H9 (cell line): ENCODE measurements at regions not wholly inside any gene's neighbourhood (a gene's known extent, or its start where the extent isn't known, plus 50 kb on each side); places are given as distances from the start of the nearest gene placed in this dataset.

Experiments
- DNase-seq: peaks from one replicate; pipeline ENCODE4 v3.0.0-alpha.2; 2017
- H2AFZ ChIP-seq: one replicate; pipeline ENCODE4 v1.6.1; 2013; ENCODE audit warnings: mild to moderate bottlenecking, low read length, control low read depth, moderate library complexity
- H2AK5ac ChIP-seq: 2 replicates; pipeline ENCODE4 v1.6.1; 2013; ENCODE audit warnings: low read length, control low read depth, mixed read lengths; ENCODE audit not compliant: insufficient read length
- H2BK120ac ChIP-seq: one replicate; pipeline ENCODE4 v1.6.1; 2013; ENCODE audit warnings: low read depth, mild to moderate bottlenecking, low read length, control low read depth, inconsistent platforms; ENCODE audit not compliant: poor library complexity, severe bottlenecking
- H2BK12ac ChIP-seq: 2 replicates; pipeline ENCODE4 v1.6.1; 2013; ENCODE audit warnings: low read length, control low read depth, mixed read lengths, low read depth; ENCODE audit not compliant: insufficient read length
- H2BK15ac ChIP-seq: 2 replicates; pipeline ENCODE4 v1.6.1; 2013; ENCODE audit warnings: low read depth, low read length, control low read depth
- H2BK20ac ChIP-seq: one replicate; pipeline ENCODE4 v1.6.1; 2013; ENCODE audit warnings: low read depth, mild to moderate bottlenecking, low read length, control low read depth, inconsistent platforms; ENCODE audit not compliant: poor library complexity, severe bottlenecking
- H2BK5ac ChIP-seq: 2 replicates; pipeline ENCODE4 v1.6.1; 2013; ENCODE audit warnings: low read length, control low read depth, mixed read lengths; ENCODE audit not compliant: insufficient read length
- H3K14ac ChIP-seq: 2 replicates; pipeline ENCODE4 v1.6.1; 2013; ENCODE audit warnings: low read length, control low read depth; ENCODE audit not compliant: insufficient read depth
- H3K18ac ChIP-seq: 2 replicates; pipeline ENCODE4 v1.6.1; 2013; ENCODE audit warnings: low read depth, mild to moderate bottlenecking, mixed read lengths, low read length, control low read depth; ENCODE audit not compliant: insufficient read length
- H3K23ac ChIP-seq: 2 replicates; pipeline ENCODE4 v1.6.1; 2013; ENCODE audit warnings: low read length, control low read depth, mixed read lengths, low read depth; ENCODE audit not compliant: insufficient read length
- H3K23me2 ChIP-seq: 2 replicates; pipeline ENCODE4 v1.6.1; 2013; ENCODE audit warnings: low read depth, mild to moderate bottlenecking, mixed read lengths, low read length, control low read depth; ENCODE audit not compliant: insufficient read length, poor library complexity, severe bottlenecking
- H3K27ac ChIP-seq: 2 replicates; pipeline ENCODE4 v1.5.1; 2013; ENCODE audit warnings: low read length, control low read depth, mixed read lengths, low read depth; ENCODE audit not compliant: insufficient read length
- H3K27me3 ChIP-seq: 2 replicates; pipeline ENCODE4 v1.6.1; 2013; ENCODE audit warnings: low read length, control low read depth, inconsistent platforms; ENCODE audit not compliant: insufficient read depth
- H3K4ac ChIP-seq: 2 replicates; pipeline ENCODE4 v1.6.1; 2013; ENCODE audit warnings: low read depth, mild to moderate bottlenecking, control low read depth, inconsistent platforms, low read length, moderate library complexity
- H3K4me1 ChIP-seq: 2 replicates; pipeline ENCODE4 v1.6.1; 2013; ENCODE audit warnings: low read length, control low read depth, inconsistent platforms; ENCODE audit not compliant: insufficient read depth
- H3K4me2 ChIP-seq: 2 replicates; pipeline ENCODE4 v1.6.1; 2013; ENCODE audit warnings: low read length, control low read depth, mixed read lengths; ENCODE audit not compliant: insufficient read length, insufficient read depth
- H3K56ac ChIP-seq: 2 replicates; pipeline ENCODE4 v1.6.1; 2013; ENCODE audit warnings: low read depth, mild to moderate bottlenecking, mixed read lengths, low read length, control low read depth; ENCODE audit not compliant: insufficient read length
- H3K79me1 ChIP-seq: 2 replicates; pipeline ENCODE4 v1.6.1; 2013; ENCODE audit warnings: low read depth, mild to moderate bottlenecking, moderate library complexity, low read length, control low read depth, inconsistent platforms; ENCODE audit not compliant: insufficient read depth, poor library complexity, severe bottlenecking
- H3K79me2 ChIP-seq: 2 replicates; pipeline ENCODE4 v1.6.1; 2013; ENCODE audit warnings: low read length, control low read depth, inconsistent platforms; ENCODE audit not compliant: insufficient read depth
- H3K9ac ChIP-seq: 2 replicates; pipeline ENCODE4 v1.6.1; 2013; ENCODE audit warnings: low read length, control low read depth, mixed read lengths; ENCODE audit not compliant: insufficient read length; ENCODE audit errors: extremely low read depth
- H3K9me3 ChIP-seq: one replicate; pipeline ENCODE4 v1.6.1; 2013; ENCODE audit warnings: low read depth, low read length, inconsistent platforms; ENCODE audit not compliant: control insufficient read depth
- H3T11ph ChIP-seq: one replicate; pipeline ENCODE4 v1.6.1; 2013; ENCODE audit warnings: mild to moderate bottlenecking, low read length, control low read depth, inconsistent platforms
- H4K20me1 ChIP-seq: one replicate; pipeline ENCODE4 v1.6.1; 2013; ENCODE audit not compliant: control insufficient read depth, insufficient read length, insufficient read depth
- H4K5ac ChIP-seq: 2 replicates; pipeline ENCODE4 v1.6.1; 2013; ENCODE audit warnings: low read depth, mild to moderate bottlenecking, mixed read lengths, low read length, control low read depth; ENCODE audit not compliant: insufficient read length
- H4K8ac ChIP-seq: replicated peaks from 2 replicates; pipeline ENCODE4 v1.6.1; 2013; ENCODE audit warnings: low read length, control low read depth, mixed read lengths, low read depth; ENCODE audit not compliant: insufficient read length
- H4K91ac ChIP-seq: 2 replicates; pipeline ENCODE4 v1.6.1; 2013; ENCODE audit warnings: low read depth, mild to moderate bottlenecking, moderate library complexity, mixed read lengths, low read length, control low read depth; ENCODE audit not compliant: insufficient read length
- H3K27ac Mint-ChIP-seq, 3 experiments: 2 replicates in 2 of 3; 3 replicates in 1 of 3; pipeline ENCODE4 v1.8.0; 2020 to 2021; ENCODE audit warnings: mixed read lengths in 3 of 3, mild to moderate bottlenecking in 1 of 3, moderate library complexity in 1 of 3
- H3K27me3 Mint-ChIP-seq: 2 replicates; pipeline ENCODE4 v1.8.0; 2021; ENCODE audit warnings: low read depth, mild to moderate bottlenecking, moderate library complexity, mixed read lengths
- H3K36me3 Mint-ChIP-seq, 3 experiments: 2 replicates in 2 of 3; 3 replicates in 1 of 3; pipeline ENCODE4 v1.8.0; 2020 to 2021; ENCODE audit warnings: low read depth in 3 of 3, mixed read lengths in 3 of 3; ENCODE audit not compliant: insufficient read depth in 1 of 3
- H3K4me1 Mint-ChIP-seq, 2 experiments: 2 replicates each; pipeline ENCODE4 v1.8.0; 2020; ENCODE audit warnings: mixed read lengths in 2 of 2
- H3K4me3 Mint-ChIP-seq, 2 experiments: 2 replicates in 1 of 2; 3 replicates in 1 of 2; pipeline ENCODE4 v1.8.0; 2020 to 2021; ENCODE audit warnings: mild to moderate bottlenecking in 2 of 2, mixed read lengths in 2 of 2, moderate library complexity in 1 of 2
- H3K9me3 Mint-ChIP-seq, 2 experiments: 2 replicates in 1 of 2; 3 replicates in 1 of 2; pipeline ENCODE4 v1.8.0; 2020; ENCODE audit warnings: mild to moderate bottlenecking in 2 of 2, mixed read lengths in 2 of 2, moderate library complexity in 1 of 2
- TF ChIP-seq, protein P1 (sequence below): fragments of 200-600 bp; sonication (generic); conservative IDR thresholded peaks from 3 replicates; pipeline ENCODE4 v1.8.0; 2021; ENCODE audit warnings: antibody characterized with exemption, mild to moderate bottlenecking

DNA sequence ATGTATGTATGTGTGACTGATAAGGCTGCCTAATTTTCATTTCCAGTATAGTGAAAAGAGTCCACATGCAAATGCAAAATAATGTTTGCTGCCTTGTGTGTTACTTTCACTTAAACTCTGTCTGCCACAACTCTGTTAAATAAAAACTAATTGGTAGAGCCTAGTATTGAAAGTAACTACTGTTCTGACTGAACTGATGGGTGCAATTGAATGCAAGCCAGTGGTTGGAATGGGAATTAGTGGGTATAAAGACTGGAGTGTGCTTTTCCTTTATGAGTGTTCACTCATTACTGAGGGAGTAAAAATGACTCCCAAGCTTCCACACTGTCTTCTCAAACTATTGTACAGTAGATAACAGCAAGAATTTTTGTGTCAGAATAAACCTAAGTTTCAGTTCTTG, 571.0 kb downstream of the TMTC2 start:
- H3K4me2 ChIP-seq, result no peak overlapping the region
- no peak overlapping the region for H2AK5ac ChIP-seq
- H3K79me2 ChIP-seq, result no peaks in the 10 kb centered on the region
- H2BK12ac ChIP-seq, result no peak overlapping the region
- H3K4ac ChIP-seq, result no peak overlapping the region
- Mint-ChIP-seq H3K9me3 (no peaks in the 10 kb centered on the region; a peak in 1 of 5 replicates), H3K4me1 (no peaks in the 10 kb centered on the region), H3K27ac (no peak overlapping the region), H3K4me3 (no peak overlapping the region), H3K36me3 (no peaks in the 10 kb centered on the region), H3K27me3 (no peaks in the 10 kb centered on the region)
- H4K20me1 ChIP-seq, result no peaks in the 10 kb centered on the region
- no peak overlapping the region for H3K23ac ChIP-seq
- H3K27ac ChIP-seq, result no peak overlapping the region
- no peak overlapping the region for H3K56ac ChIP-seq
- no peak overlapping the region for H3K9ac ChIP-seq
- H3T11ph ChIP-seq, result no peak overlapping the region
- no peaks in the 10 kb centered on the region for H3K4me1 ChIP-seq
- no peak overlapping the region for H2BK20ac ChIP-seq
- no peaks in the 10 kb centered on the region for H3K9me3 ChIP-seq
- no peak overlapping the region for H4K5ac ChIP-seq
- no peak for DNase-seq
- H3K79me1 ChIP-seq, result no peaks in the 10 kb centered on the region
- H2AFZ ChIP-seq, result no peak overlapping the region
- no peak overlapping the region for H4K91ac ChIP-seq
- no peak overlapping the region for H2BK15ac ChIP-seq
- TF ChIP-seq, protein P1, sequence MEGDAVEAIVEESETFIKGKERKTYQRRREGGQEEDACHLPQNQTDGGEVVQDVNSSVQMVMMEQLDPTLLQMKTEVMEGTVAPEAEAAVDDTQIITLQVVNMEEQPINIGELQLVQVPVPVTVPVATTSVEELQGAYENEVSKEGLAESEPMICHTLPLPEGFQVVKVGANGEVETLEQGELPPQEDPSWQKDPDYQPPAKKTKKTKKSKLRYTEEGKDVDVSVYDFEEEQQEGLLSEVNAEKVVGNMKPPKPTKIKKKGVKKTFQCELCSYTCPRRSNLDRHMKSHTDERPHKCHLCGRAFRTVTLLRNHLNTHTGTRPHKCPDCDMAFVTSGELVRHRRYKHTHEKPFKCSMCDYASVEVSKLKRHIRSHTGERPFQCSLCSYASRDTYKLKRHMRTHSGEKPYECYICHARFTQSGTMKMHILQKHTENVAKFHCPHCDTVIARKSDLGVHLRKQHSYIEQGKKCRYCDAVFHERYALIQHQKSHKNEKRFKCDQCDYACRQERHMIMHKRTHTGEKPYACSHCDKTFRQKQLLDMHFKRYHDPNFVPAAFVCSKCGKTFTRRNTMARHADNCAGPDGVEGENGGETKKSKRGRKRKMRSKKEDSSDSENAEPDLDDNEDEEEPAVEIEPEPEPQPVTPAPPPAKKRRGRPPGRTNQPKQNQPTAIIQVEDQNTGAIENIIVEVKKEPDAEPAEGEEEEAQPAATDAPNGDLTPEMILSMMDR, result no peak
- H2BK120ac ChIP-seq, result no peak overlapping the region
- no peaks in the 10 kb centered on the region for H3K23me2 ChIP-seq
- H2BK5ac ChIP-seq, result no peak overlapping the region
- no peaks in the 10 kb centered on the region for H3K27me3 ChIP-seq
- no peak overlapping the region for H3K14ac ChIP-seq
- no peak overlapping the region for H3K18ac ChIP-seq
- H4K8ac ChIP-seq, result no peak overlapping the region
